Gastroesophageal sphincter (tissue), 4 donors: ENCODE measurements at regions not wholly inside any gene's neighbourhood (a gene's known extent, or its start where the extent isn't known, plus 50 kb on each side); places are given as distances from the start of the nearest gene placed in this dataset.
"Not testable (repeated sequence)": the region's sequence is repeated elsewhere in the genome, so short reads cannot be mapped to it uniquely, and the experiment has no call there.

ENCODE experiments used
- ATAC-seq: fragments of 150-250 bp; one replicate; pipeline ENCODE4 v1.9.1; 2016; ENCODE audit warnings: mild to moderate bottlenecking, moderate library complexity
- H3K27ac ChIP-seq, 4 donors: fragments of 200-600 bp; sonication (generic) in 3 of 4; 1 replicate in 3 of 4; 2 replicates in 1 of 4; pipeline ENCODE4 v1.5.1; 2016 to 2019
- H3K27me3 ChIP-seq: fragments of 200-600 bp; sonication (generic); one replicate; pipeline ENCODE4 v1.5.1; 2019
- H3K36me3 ChIP-seq, 2 donors: fragments of 200-600 bp; sonication (generic); one replicate each; pipeline ENCODE4 v1.5.1; 2019; ENCODE audit warnings: control low read depth in 1 of 2
- H3K4me1 ChIP-seq, 3 donors: fragments of 200-600 bp; sonication (generic); 1 replicate in 2 of 3; 2 replicates in 1 of 3; pipeline ENCODE4 v1.5.1; 2016 to 2019; ENCODE audit warnings: control low read depth in 2 of 3
- H3K4me3 ChIP-seq, 2 donors: fragments of 200-600 bp; sonication (generic); one replicate each; pipeline ENCODE4 v1.5.1; 2019; ENCODE audit warnings: mild to moderate bottlenecking in 1 of 2, moderate library complexity in 1 of 2
- H3K9me3 ChIP-seq, 3 donors: fragments of 200-600 bp; sonication (generic); one replicate each; pipeline ENCODE4 v1.5.1; 2017 to 2019; ENCODE audit warnings: control low read depth in 2 of 3
- CTCF ChIP-seq, 4 experiments: fragments of 200-600 bp in 2 of 4; fragments of 450-650 bp in 2 of 4; sonication (generic) in 1 of 4; IDR thresholded peaks; one replicate each; pipeline ENCODE4 v1.5.1; 2017 to 2019; ENCODE audit warnings: antibody characterized with exemption in 4 of 4, mild to moderate bottlenecking in 2 of 4, moderate library complexity in 2 of 4
- EP300 ChIP-seq: sonication (generic); formaldehyde crosslinking; IDR thresholded peaks from one replicate; pipeline ENCODE4 v1.6.1; 2017; ENCODE audit warnings: antibody characterized with exemption, mild to moderate bottlenecking
- POLR2A ChIP-seq, 2 donors: fragments of 450-650 bp; IDR thresholded peaks; one replicate each; pipeline ENCODE4 v1.6.1; 2017; ENCODE audit warnings: antibody characterized with exemption in 2 of 2, mild to moderate bottlenecking in 2 of 2, moderate library complexity in 1 of 2
- POLR2AphosphoS5 ChIP-seq: sonication (generic); formaldehyde crosslinking; IDR thresholded peaks from one replicate; pipeline ENCODE4 v1.6.1; 2017; ENCODE audit warnings: antibody characterized with exemption
- WGBS, 2 donors: methylation state at CpG; one replicate each; pipeline ENCODE4 v1.1.5; 2018; ENCODE audit warnings: low coverage in 1 of 2; 5-methylcytosine and 5-hydroxymethylcytosine counted together

- H3K27me3 ChIP-seq, result no peaks in the 10 kb centered on the region
- ATAC-seq, result no peak
- H3K9me3 ChIP-seq, result no peaks in the 10 kb centered on the region
- H3K27ac ChIP-seq, result peak overlapping the region in 1 of 4 donors; percentile 20
- H3K4me1 ChIP-seq, result peaks cover 3 to 26% (median 4%) of the 10 kb centered on the region in 3 donors
- H3K4me3 ChIP-seq, result no peak overlapping the region
- TF ChIP-seq CTCF (IDR thresholded peaks at IDR 0.05), result no peak
- TF ChIP-seq POLR2AphosphoS5, result no peak
- TF ChIP-seq POLR2A (IDR thresholded peaks at IDR 0.05), result no peak
- TF ChIP-seq EP300, result no peak
- WGBS, 2 donors, result 70 to 79% methylated on average over 4 of the region's 4 CpGs
- no peaks in the 10 kb centered on the region for H3K36me3 ChIP-seq
Measured at GRCh38 chr14:37865719-37866549, 270.5 kb downstream of the TTC6 start.

- Histone ChIP-seq H3K9me3 (no peaks in the 10 kb centered on the region), H3K4me3 (no peak overlapping the region), H3K36me3 (no peaks in the 10 kb centered on the region), H3K4me1 (peaks cover 3 to 23% (median 4%) of the 10 kb centered on the region in 3 donors), H3K27ac (no peak overlapping the region), H3K27me3 (no peaks in the 10 kb centered on the region)
- no peak for TF ChIP-seq POLR2A (IDR thresholded peaks at IDR 0.05)
- WGBS, 2 donors, result 20 to 56% methylated on average over 1 to 2 of the region's 2 CpGs
- no peak for ATAC-seq
Measured at GRCh38 chr14:37869633-37870032, 274.2 kb downstream of the TTC6 start.

- no peaks in the 10 kb centered on the region for H3K27me3 ChIP-seq
- no peak overlapping the region for H3K4me3 ChIP-seq
- H3K4me1 ChIP-seq, result peaks cover 3 to 22% (median 4%) of the 10 kb centered on the region in 3 donors
- TF ChIP-seq POLR2AphosphoS5 (no peak), CTCF (IDR thresholded peaks at IDR 0.05) (no peak), EP300 (no peak), POLR2A (IDR thresholded peaks at IDR 0.05) (no peak)
- H3K36me3 ChIP-seq, result no peaks in the 10 kb centered on the region
- ATAC-seq, result no peak
- WGBS, 2 donors, result 85 to 95% methylated on average over 5 of the region's 5 CpGs
- H3K9me3 ChIP-seq, result no peaks in the 10 kb centered on the region
- H3K27ac ChIP-seq, result no peak overlapping the region
Measured at GRCh38 chr14:37870170-37870569, 274.7 kb downstream of the TTC6 start.

DNA sequence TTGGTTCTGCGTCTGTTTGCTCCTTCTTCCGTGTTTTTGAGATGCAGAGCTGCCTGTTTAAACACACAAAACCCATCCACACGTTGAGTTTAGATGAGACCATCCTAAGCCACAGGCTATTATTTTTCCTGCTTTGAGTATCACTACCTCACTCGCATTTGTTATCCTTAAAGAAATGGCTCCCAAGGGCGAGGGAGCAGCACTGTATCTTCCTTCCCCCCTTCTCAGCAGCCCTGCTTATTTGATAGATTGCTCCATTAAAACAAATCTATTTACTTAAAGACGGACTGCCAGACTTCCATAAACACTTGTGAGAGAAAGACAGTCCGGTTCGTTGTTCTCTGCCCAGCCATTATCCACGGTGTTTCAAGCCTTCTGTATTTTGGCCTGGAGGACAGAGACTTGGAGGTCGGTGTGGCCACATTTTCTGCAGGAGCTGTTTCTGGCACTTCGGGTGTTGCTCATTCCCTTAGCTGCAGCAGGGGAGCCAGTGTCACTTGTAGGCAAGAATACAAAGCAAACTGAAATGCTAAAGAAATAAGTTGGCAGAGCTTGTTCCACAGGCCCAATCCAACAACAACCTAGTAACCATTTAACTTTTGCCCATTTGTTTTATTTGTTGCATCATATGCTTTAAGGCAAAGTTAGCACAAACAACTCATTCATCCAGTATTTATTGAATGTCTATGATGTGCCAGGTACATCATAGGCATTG, 275.4 kb downstream of the TTC6 start:
- H3K36me3 ChIP-seq, result no peaks in the 10 kb centered on the region
- no peaks in the 10 kb centered on the region for H3K27me3 ChIP-seq
- peaks cover 0 to 16% (median 0%) of the 10 kb centered on the region in 3 donors for H3K4me1 ChIP-seq
- no peak overlapping the region for H3K27ac ChIP-seq
- H3K9me3 ChIP-seq, result no peaks in the 10 kb centered on the region
- no peak for ATAC-seq
- no peak for TF ChIP-seq POLR2AphosphoS5
- TF ChIP-seq EP300, result no peak
- TF ChIP-seq CTCF (IDR thresholded peaks at IDR 0.05), result no peak
- TF ChIP-seq POLR2A (IDR thresholded peaks at IDR 0.05), result no peak
- WGBS, 2 donors, result 33 to 38% methylated on average over 3 to 11 of the region's 11 CpGs
- no peak overlapping the region for H3K4me3 ChIP-seq

- H3K9me3 ChIP-seq, H3K4me3 ChIP-seq, H3K27me3 ChIP-seq, H3K27ac ChIP-seq, ATAC-seq, H3K36me3 ChIP-seq: not testable (repeated sequence)
- H3K4me1 ChIP-seq, result peaks cover 0 to 11% (median 0%) of the 10 kb centered on the region in 3 donors
- WGBS, 2 donors, result 94 to 100% methylated on average over 1 to 2 of the region's 10 CpGs
Measured at GRCh38 chr14:37874065-37874428, 278.6 kb downstream of the TTC6 start.
